Endothelial cell of umbilical vein (primary cell): ENCODE measurements at regions not wholly inside any gene's neighbourhood (a gene's known extent, or its start where the extent isn't known, plus 50 kb on each side); places are given as distances from the start of the nearest gene placed in this dataset.

Experiments used
- CTCF ChIP-seq, 2 donors: IDR thresholded peaks; 1 replicate in 1 of 2; 2 replicates in 1 of 2; pipeline ENCODE4 v1.5.1; 2011; ENCODE audit warnings: low read length in 2 of 2, mild to moderate bottlenecking in 2 of 2, moderate library complexity in 2 of 2, control low read depth in 1 of 2, inconsistent platforms in 1 of 2, low read depth in 1 of 2; ENCODE audit not compliant: insufficient read depth in 1 of 2; ENCODE audit errors: extremely low read depth in 1 of 2
- EZH2 ChIP-seq: IDR thresholded peaks from 2 replicates; pipeline ENCODE4 v1.6.1; 2012; ENCODE audit warnings: borderline replicate concordance, low read depth, mild to moderate bottlenecking, moderate library complexity, low read length, inconsistent platforms; ENCODE audit not compliant: severe bottlenecking
- GATA2 ChIP-seq: IDR thresholded peaks from 2 replicates; pipeline ENCODE4 v1.7.0; 2011; ENCODE audit warnings: low read depth, mild to moderate bottlenecking, moderate library complexity, mixed read lengths, low read length; ENCODE audit not compliant: insufficient read length, insufficient read depth
- JUN ChIP-seq: IDR thresholded peaks from 2 replicates; pipeline ENCODE4 v1.6.1; 2011; ENCODE audit warnings: borderline replicate concordance, low read depth; ENCODE audit not compliant: insufficient read length, insufficient read depth
- MYC ChIP-seq: IDR thresholded peaks from one replicate; pipeline ENCODE4 v1.6.1; 2011; ENCODE audit warnings: mild to moderate bottlenecking, low read depth, low read length
- POLR2A ChIP-seq: IDR thresholded peaks from 2 replicates; pipeline ENCODE4 v1.6.1; 2012; ENCODE audit warnings: low read depth, mild to moderate bottlenecking, control low read depth, low read length
- POLR2AphosphoS5 ChIP-seq: IDR thresholded peaks from 2 replicates; pipeline ENCODE4 v1.6.1; 2012; ENCODE audit warnings: low read depth, mild to moderate bottlenecking, control low read depth, low read length, moderate library complexity; ENCODE audit not compliant: insufficient read depth
- TF ChIP-seq, protein P1 (sequence below): IDR thresholded peaks from 2 replicates; pipeline ENCODE4 v1.6.1; 2011; ENCODE audit not compliant: insufficient read depth, insufficient read length

- TF ChIP-seq CTCF (IDR thresholded peaks at IDR 0.05; ENCODE audit: extremely low read depth in 1 of 2, insufficient read depth in 1 of 2, low read depth in 1 of 2, low read length in 2 of 2) (no peak), POLR2AphosphoS5 (no peak), JUN (no peak), POLR2A (no peak), MYC (no peak), EZH2 (no peak), GATA2 (peak; percentile 59)
- TF ChIP-seq, protein P1, sequence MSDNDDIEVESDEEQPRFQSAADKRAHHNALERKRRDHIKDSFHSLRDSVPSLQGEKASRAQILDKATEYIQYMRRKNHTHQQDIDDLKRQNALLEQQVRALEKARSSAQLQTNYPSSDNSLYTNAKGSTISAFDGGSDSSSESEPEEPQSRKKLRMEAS = no peak
These were observed 193.9 kb upstream of the EDNRA start for GRCh38 chr4:147286846-147287587.
